A673 (cell line): ENCODE measurements at regions not wholly inside any gene's neighbourhood (a gene's known extent, or its start where the extent isn't known, plus 50 kb on each side); places are given as distances from the start of the nearest gene placed in this dataset.

Experiments used
- CTCF ChIP-seq: fragments of 300-800, 200-600 bp; sonication (generic); conservative IDR thresholded peaks from 2 replicates; pipeline ENCODE4 v1.5.1; 2017; ENCODE audit warnings: low read depth, mild to moderate bottlenecking, antibody characterized with exemption, low read length, moderate library complexity, mixed read lengths
- EZH2 ChIP-seq: fragments of 200-600 bp; sonication (generic); IDR thresholded peaks from 2 replicates; pipeline ENCODE4 v1.6.1; 2017; ENCODE audit warnings: borderline replicate concordance, low read depth, mild to moderate bottlenecking, mixed read lengths, antibody characterized with exemption, low read length; ENCODE audit not compliant: poor library complexity, severe bottlenecking

DNA sequence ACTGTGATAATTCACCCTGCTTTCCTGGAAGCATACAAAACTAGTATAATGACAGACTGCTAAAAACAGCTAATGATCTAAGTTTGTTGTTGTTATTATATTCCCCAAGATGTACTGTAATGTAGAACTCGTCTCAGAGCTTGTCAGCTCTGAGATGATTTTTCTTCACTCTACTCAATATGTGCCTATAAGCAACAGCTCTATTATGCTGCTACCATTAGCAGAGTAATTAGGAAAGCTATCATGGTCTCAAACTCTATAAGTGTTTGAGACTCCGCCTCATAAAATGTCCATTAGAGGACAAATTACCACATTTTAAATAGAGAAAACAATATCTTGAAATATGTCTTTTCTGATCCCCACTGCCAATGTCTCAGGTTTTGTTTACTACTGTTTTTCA, 476.5 kb upstream of the PCDH15 start:
- TF ChIP-seq CTCF = no peak
- no peak for TF ChIP-seq EZH2
